ENCODE measurements at regions not wholly inside any gene's neighbourhood (a gene's known extent, or its start where the extent isn't known, plus 50 kb on each side); places are given as distances from the start of the nearest gene placed in this dataset.

DNA sequence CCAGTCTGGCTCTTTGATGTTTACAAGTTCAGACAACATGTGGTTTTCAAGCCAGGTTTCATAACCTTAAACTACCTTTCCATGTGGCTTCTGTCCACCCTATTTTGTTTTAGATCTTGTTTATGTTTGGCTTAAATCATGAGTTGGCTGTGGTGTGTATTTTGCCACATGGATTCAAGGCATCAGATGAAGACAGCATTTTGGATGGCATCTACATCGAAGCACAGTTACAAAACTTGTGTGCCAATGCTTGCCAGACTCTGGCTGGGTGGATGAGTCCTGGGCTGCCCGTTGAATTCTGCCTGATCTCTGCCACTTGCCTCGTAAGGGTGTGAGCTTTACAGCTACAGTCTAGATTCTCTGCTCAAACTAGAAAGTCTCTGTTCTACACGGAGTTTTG is 335.3 kb downstream of the MYCN start:
- intact Hi-C loops (cut with DNase I) = no loop called here
- no peaks in the 10 kb centered on the region for H3K36me3 ChIP-seq
- WGBS, 2 donors = 81 to 84% methylated on average over 4 of the region's 4 CpGs

DNA sequence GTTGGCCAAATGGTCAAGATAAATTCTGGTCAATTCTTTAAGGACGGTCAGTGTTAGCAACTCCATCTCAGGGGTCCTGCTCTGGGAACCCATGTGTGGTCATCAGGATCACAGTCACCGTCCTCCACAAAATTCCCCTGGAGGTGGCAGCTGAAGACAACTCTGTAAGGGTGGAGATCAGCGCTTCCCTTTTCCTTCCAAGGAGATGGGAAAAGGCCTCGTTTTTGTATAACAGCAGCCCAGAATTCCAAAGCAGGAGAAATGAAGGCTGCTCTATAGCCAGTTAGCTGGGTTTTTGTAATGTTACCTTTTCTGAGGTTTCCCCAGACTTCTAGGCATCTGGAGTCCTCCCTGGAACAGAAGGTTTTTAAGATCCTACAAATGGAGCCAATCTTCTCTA is 334.8 kb downstream of the MYCN start:
- Histone ChIP-seq H3K9me3 (no peaks in the 10 kb centered on the region), H3K27ac (no peak overlapping the region), H3K4me1 (no peaks in the 10 kb centered on the region), H3K27me3 (no peaks in the 10 kb centered on the region), H3K4me3 (no peak overlapping the region), H3K36me3 (no peaks in the 10 kb centered on the region)
- DNase-seq = no peak
- TF ChIP-seq POLR2A (IDR thresholded peaks at IDR 0.05) = no peak
- TF ChIP-seq POLR2AphosphoS5 (IDR thresholded peaks at IDR 0.05) = no peak
- TF ChIP-seq, protein P1, sequence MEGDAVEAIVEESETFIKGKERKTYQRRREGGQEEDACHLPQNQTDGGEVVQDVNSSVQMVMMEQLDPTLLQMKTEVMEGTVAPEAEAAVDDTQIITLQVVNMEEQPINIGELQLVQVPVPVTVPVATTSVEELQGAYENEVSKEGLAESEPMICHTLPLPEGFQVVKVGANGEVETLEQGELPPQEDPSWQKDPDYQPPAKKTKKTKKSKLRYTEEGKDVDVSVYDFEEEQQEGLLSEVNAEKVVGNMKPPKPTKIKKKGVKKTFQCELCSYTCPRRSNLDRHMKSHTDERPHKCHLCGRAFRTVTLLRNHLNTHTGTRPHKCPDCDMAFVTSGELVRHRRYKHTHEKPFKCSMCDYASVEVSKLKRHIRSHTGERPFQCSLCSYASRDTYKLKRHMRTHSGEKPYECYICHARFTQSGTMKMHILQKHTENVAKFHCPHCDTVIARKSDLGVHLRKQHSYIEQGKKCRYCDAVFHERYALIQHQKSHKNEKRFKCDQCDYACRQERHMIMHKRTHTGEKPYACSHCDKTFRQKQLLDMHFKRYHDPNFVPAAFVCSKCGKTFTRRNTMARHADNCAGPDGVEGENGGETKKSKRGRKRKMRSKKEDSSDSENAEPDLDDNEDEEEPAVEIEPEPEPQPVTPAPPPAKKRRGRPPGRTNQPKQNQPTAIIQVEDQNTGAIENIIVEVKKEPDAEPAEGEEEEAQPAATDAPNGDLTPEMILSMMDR (IDR thresholded peaks at IDR 0.05) = no peak
- TF ChIP-seq EP300 (IDR thresholded peaks at IDR 0.05) = no peak
- intact Hi-C loops (cut with DNase I) = no loop called here
- 93 to 94% methylated on average over 4 of the region's 4 CpGs for WGBS, 2 donors

More for the DNA sequence above, 335.3 kb downstream of the MYCN start:
- no peak overlapping the region for H3K4me3 ChIP-seq
- no peaks in the 10 kb centered on the region for H3K4me1 ChIP-seq
- no peak overlapping the region for H3K27ac ChIP-seq
- H3K27me3 ChIP-seq = no peaks in the 10 kb centered on the region
- no peak for TF ChIP-seq POLR2A (IDR thresholded peaks at IDR 0.05)
- TF ChIP-seq EP300 (IDR thresholded peaks at IDR 0.05) = no peak
- TF ChIP-seq POLR2AphosphoS5 (IDR thresholded peaks at IDR 0.05) = no peak
- TF ChIP-seq, protein P1 (IDR thresholded peaks at IDR 0.05) = no peak
- H3K9me3 ChIP-seq = no peaks in the 10 kb centered on the region
- DNase-seq = no peak

DNA sequence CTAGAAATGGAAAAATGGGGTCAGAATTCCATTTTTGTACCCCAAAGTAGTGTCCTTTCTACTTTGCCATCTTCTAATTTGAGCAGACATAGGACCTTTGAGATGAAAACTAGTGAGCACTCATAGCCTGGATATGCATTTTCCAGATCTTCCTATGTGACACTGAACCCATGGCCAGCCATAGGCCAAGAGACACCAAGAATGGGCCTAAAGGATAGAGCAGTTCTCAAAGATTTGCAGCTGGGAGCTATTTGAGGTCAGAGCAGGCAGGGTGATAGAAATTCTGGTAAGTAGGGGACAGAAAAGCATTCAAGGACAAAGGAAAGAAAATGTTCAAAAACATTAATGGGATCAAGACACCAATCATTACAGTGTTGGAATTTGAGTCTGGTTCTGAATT is 332.8 kb downstream of the MYCN start:
- H3K27ac ChIP-seq = no peak overlapping the region
- no peaks in the 10 kb centered on the region for H3K27me3 ChIP-seq
- H3K4me3 ChIP-seq = no peak overlapping the region
- no peaks in the 10 kb centered on the region for H3K36me3 ChIP-seq
- DNase-seq = no peak
- intact Hi-C loops (cut with DNase I) = no loop called here
- TF ChIP-seq, protein P1 (IDR thresholded peaks at IDR 0.05) = no peak
- no peak for TF ChIP-seq POLR2A (IDR thresholded peaks at IDR 0.05)
- TF ChIP-seq EP300 (IDR thresholded peaks at IDR 0.05) = no peak
- no peaks in the 10 kb centered on the region for H3K4me1 ChIP-seq
- H3K9me3 ChIP-seq = no peaks in the 10 kb centered on the region

DNA sequence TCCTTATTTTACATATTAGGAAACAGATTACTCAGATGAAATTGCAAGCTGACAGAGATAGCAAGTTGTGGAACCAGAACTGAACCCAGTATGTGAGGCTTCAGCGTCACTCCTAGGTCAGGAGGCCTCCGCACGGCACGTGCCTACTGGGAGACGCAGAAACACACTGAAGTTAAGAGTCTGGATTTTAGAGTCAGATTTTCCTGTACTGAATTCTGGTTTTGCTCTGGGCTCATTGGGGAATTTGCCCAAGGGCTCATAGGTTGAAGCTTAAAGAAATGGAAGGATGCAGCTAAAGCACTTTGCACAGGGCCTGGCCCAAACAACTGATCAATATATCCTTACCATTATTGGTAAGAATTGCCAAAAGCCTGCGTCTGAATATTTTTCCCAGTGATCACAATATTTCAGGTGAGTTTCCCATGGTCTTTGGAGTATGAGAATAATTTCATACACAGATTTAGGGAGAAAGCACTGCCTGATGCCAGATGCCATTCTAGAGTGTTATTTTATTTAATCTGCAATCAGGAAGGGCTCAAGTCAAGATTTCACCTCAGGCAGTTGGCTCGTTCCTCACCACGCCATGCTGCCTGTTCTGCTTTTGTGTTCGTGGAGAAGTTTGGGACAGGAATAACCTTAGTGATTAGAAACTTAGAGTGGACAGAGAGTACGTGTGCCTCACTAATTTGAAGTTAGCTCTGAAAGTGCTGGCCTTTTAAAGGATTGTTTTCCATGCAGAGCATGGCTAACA is 331.9 kb downstream of the MYCN start:
- Histone ChIP-seq H3K4me1 (no peaks in the 10 kb centered on the region), H3K4me3 (no peak overlapping the region), H3K36me3 (no peaks in the 10 kb centered on the region), H3K27ac (no peak overlapping the region), H3K27me3 (no peaks in the 10 kb centered on the region), H3K9me3 (no peaks in the 10 kb centered on the region)
- 87 to 91% methylated on average over 10 of the region's 10 CpGs for WGBS, 2 donors
- DNase-seq = no peak
- TF ChIP-seq EP300 (IDR thresholded peaks at IDR 0.05) = no peak
- no peak for TF ChIP-seq POLR2A (IDR thresholded peaks at IDR 0.05)
- TF ChIP-seq POLR2AphosphoS5 (IDR thresholded peaks at IDR 0.05) = no peak
- TF ChIP-seq, protein P1 (IDR thresholded peaks at IDR 0.05) = no peak
- intact Hi-C loops (cut with DNase I) = no loop called here

All from sigmoid colon (tissue), 6 donors.